DOHH2 (cell line): ENCODE measurements at regions not wholly inside any gene's neighbourhood (a gene's known extent, or its start where the extent isn't known, plus 50 kb on each side); places are given as distances from the start of the nearest gene placed in this dataset.

ENCODE experiments used
- CTCF ChIP-seq: fragments of 200-600 bp; sonication (generic); IDR thresholded peaks from one replicate; pipeline ENCODE4 v1.5.1; 2014; ENCODE audit warnings: antibody characterized with exemption, mild to moderate bottlenecking, low read depth, low read length; ENCODE audit not compliant: poor library complexity, severe bottlenecking
- EZH2phosphoT487 ChIP-seq: fragments of 200-600 bp; sonication (generic); IDR thresholded peaks from 2 replicates; pipeline ENCODE4 v1.6.1; 2017; ENCODE audit warnings: borderline replicate concordance, mild to moderate bottlenecking, antibody characterized with exemption, low read length, moderate library complexity, mixed read lengths

- TF ChIP-seq CTCF (no peak), EZH2phosphoT487 (no peak)
These were observed 175.2 kb downstream of the RND3 start for GRCh38 chr2:150312271-150312670.
